ENCODE measurements at regions not wholly inside any gene's neighbourhood (a gene's known extent, or its start where the extent isn't known, plus 50 kb on each side); places are given as distances from the start of the nearest gene placed in this dataset.

- H3K36me3 ChIP-seq (ENCODE audit: control insufficient read depth in 1 of 2, insufficient read depth in 2 of 2, low read length in 2 of 2), result no peaks in the 10 kb centered on the region
- no peak overlapping the region for H3K9ac ChIP-seq (ENCODE audit: low read depth in 1 of 2, low read length in 2 of 2)
- H3K4me1 ChIP-seq (ENCODE audit: control insufficient read depth in 1 of 2, insufficient read depth in 2 of 2, low read length in 2 of 2), result no peaks in the 10 kb centered on the region
- H3K4me3 ChIP-seq (ENCODE audit: low read depth in 1 of 2, low read length in 2 of 2), result no peak overlapping the region
- H3K27ac ChIP-seq (ENCODE audit: low read depth, low read length), result no peak overlapping the region
- H3K27me3 ChIP-seq (ENCODE audit: control insufficient read depth in 1 of 2, insufficient read depth in 2 of 2, low read length in 2 of 2), result no peaks in the 10 kb centered on the region
- H3K9me3 ChIP-seq (ENCODE audit: control insufficient read depth in 1 of 2, low read length in 2 of 2), result peaks cover 0 to 10% of the 10 kb centered on the region in 2 donors
These were observed 1190.5 kb upstream of the LRRTM3 start for GRCh38 chr10:65735382-65735781.

GRCh38 chr10:65742906-65743305 is 1182.9 kb upstream of the LRRTM3 start:
- Histone ChIP-seq H3K9ac (ENCODE audit: low read depth in 1 of 2, low read length in 2 of 2) (no peak overlapping the region), H3K4me3 (ENCODE audit: low read depth in 1 of 2, low read length in 2 of 2) (no peak overlapping the region), H3K36me3 (ENCODE audit: control insufficient read depth in 1 of 2, insufficient read depth in 2 of 2, low read length in 2 of 2) (no peaks in the 10 kb centered on the region), H3K4me1 (ENCODE audit: control insufficient read depth in 1 of 2, insufficient read depth in 2 of 2, low read length in 2 of 2) (no peaks in the 10 kb centered on the region), H3K27me3 (ENCODE audit: control insufficient read depth in 1 of 2, insufficient read depth in 2 of 2, low read length in 2 of 2) (no peaks in the 10 kb centered on the region), H3K27ac (ENCODE audit: low read depth, low read length) (no peak overlapping the region), H3K9me3 (ENCODE audit: control insufficient read depth in 1 of 2, low read length in 2 of 2) (no peaks in the 10 kb centered on the region)

GRCh38 chr10:65751218-65751617 is 1174.6 kb upstream of the LRRTM3 start:
- H3K36me3 ChIP-seq (ENCODE audit: control insufficient read depth in 1 of 2, insufficient read depth in 2 of 2, low read length in 2 of 2), result no peaks in the 10 kb centered on the region
- H3K9ac ChIP-seq (ENCODE audit: low read depth in 1 of 2, low read length in 2 of 2), result no peak overlapping the region
- H3K4me3 ChIP-seq (ENCODE audit: low read depth in 1 of 2, low read length in 2 of 2), result no peak overlapping the region
- H3K9me3 ChIP-seq (ENCODE audit: control insufficient read depth in 1 of 2, low read length in 2 of 2), result no peaks in the 10 kb centered on the region
- H3K27ac ChIP-seq (ENCODE audit: low read depth, low read length), result no peak overlapping the region
- H3K4me1 ChIP-seq (ENCODE audit: control insufficient read depth in 1 of 2, insufficient read depth in 2 of 2, low read length in 2 of 2), result no peaks in the 10 kb centered on the region
- H3K27me3 ChIP-seq (ENCODE audit: control insufficient read depth in 1 of 2, insufficient read depth in 2 of 2, low read length in 2 of 2), result no peaks in the 10 kb centered on the region

- Histone ChIP-seq H3K27ac (ENCODE audit: low read depth, low read length) (no peak overlapping the region), H3K4me3 (ENCODE audit: low read depth in 1 of 2, low read length in 2 of 2) (no peak overlapping the region), H3K4me1 (ENCODE audit: control insufficient read depth in 1 of 2, insufficient read depth in 2 of 2, low read length in 2 of 2) (no peaks in the 10 kb centered on the region), H3K9ac (ENCODE audit: low read depth in 1 of 2, low read length in 2 of 2) (no peak overlapping the region), H3K27me3 (ENCODE audit: control insufficient read depth in 1 of 2, insufficient read depth in 2 of 2, low read length in 2 of 2) (no peaks in the 10 kb centered on the region), H3K36me3 (ENCODE audit: control insufficient read depth in 1 of 2, insufficient read depth in 2 of 2, low read length in 2 of 2) (no peaks in the 10 kb centered on the region), H3K9me3 (ENCODE audit: control insufficient read depth in 1 of 2, low read length in 2 of 2) (no peaks in the 10 kb centered on the region)
These were observed 1173.9 kb upstream of the LRRTM3 start for GRCh38 chr10:65751896-65752295.

- H3K27me3 ChIP-seq (ENCODE audit: control insufficient read depth in 1 of 2, insufficient read depth in 2 of 2, low read length in 2 of 2), result no peaks in the 10 kb centered on the region
- H3K36me3 ChIP-seq (ENCODE audit: control insufficient read depth in 1 of 2, insufficient read depth in 2 of 2, low read length in 2 of 2), result no peaks in the 10 kb centered on the region
- H3K9me3 ChIP-seq (ENCODE audit: control insufficient read depth in 1 of 2, low read length in 2 of 2), result no peaks in the 10 kb centered on the region
- H3K27ac ChIP-seq (ENCODE audit: low read depth, low read length), result no peak overlapping the region
- no peak overlapping the region for H3K4me3 ChIP-seq (ENCODE audit: low read depth in 1 of 2, low read length in 2 of 2)
- no peak overlapping the region for H3K9ac ChIP-seq (ENCODE audit: low read depth in 1 of 2, low read length in 2 of 2)
- H3K4me1 ChIP-seq (ENCODE audit: control insufficient read depth in 1 of 2, insufficient read depth in 2 of 2, low read length in 2 of 2), result no peaks in the 10 kb centered on the region
These were observed 1172.3 kb upstream of the LRRTM3 start for GRCh38 chr10:65753532-65753931.

- H3K9me3 ChIP-seq (ENCODE audit: control insufficient read depth in 1 of 2, low read length in 2 of 2), result no peaks in the 10 kb centered on the region
- H3K36me3 ChIP-seq (ENCODE audit: control insufficient read depth in 1 of 2, insufficient read depth in 2 of 2, low read length in 2 of 2), result no peaks in the 10 kb centered on the region
- no peak overlapping the region for H3K9ac ChIP-seq (ENCODE audit: low read depth in 1 of 2, low read length in 2 of 2)
- no peaks in the 10 kb centered on the region for H3K27me3 ChIP-seq (ENCODE audit: control insufficient read depth in 1 of 2, insufficient read depth in 2 of 2, low read length in 2 of 2)
- no peaks in the 10 kb centered on the region for H3K4me1 ChIP-seq (ENCODE audit: control insufficient read depth in 1 of 2, insufficient read depth in 2 of 2, low read length in 2 of 2)
- H3K27ac ChIP-seq (ENCODE audit: low read depth, low read length), result no peak overlapping the region
- no peak overlapping the region for H3K4me3 ChIP-seq (ENCODE audit: low read depth in 1 of 2, low read length in 2 of 2)
These were observed 1171.7 kb upstream of the LRRTM3 start for GRCh38 chr10:65754112-65754511.

- no peaks in the 10 kb centered on the region for H3K36me3 ChIP-seq (ENCODE audit: control insufficient read depth in 1 of 2, insufficient read depth in 2 of 2, low read length in 2 of 2)
These were observed 1163.5 kb upstream of the LRRTM3 start for GRCh38 chr10:65762311-65762710.

GRCh38 chr10:65765006-65765541 is 1160.8 kb upstream of the LRRTM3 start:
- no peaks in the 10 kb centered on the region for H3K4me1 ChIP-seq (ENCODE audit: control insufficient read depth in 1 of 2, insufficient read depth in 2 of 2, low read length in 2 of 2)
- no peak overlapping the region for H3K27ac ChIP-seq (ENCODE audit: low read depth, low read length)
- H3K9me3 ChIP-seq (ENCODE audit: control insufficient read depth in 1 of 2, low read length in 2 of 2), result peaks cover 0 to 3% of the 10 kb centered on the region in 2 donors
- no peaks in the 10 kb centered on the region for H3K36me3 ChIP-seq (ENCODE audit: control insufficient read depth in 1 of 2, insufficient read depth in 2 of 2, low read length in 2 of 2)
- no peak overlapping the region for H3K4me3 ChIP-seq (ENCODE audit: low read depth in 1 of 2, low read length in 2 of 2)
- no peaks in the 10 kb centered on the region for H3K27me3 ChIP-seq (ENCODE audit: control insufficient read depth in 1 of 2, insufficient read depth in 2 of 2, low read length in 2 of 2)
- no peak overlapping the region for H3K9ac ChIP-seq (ENCODE audit: low read depth in 1 of 2, low read length in 2 of 2)

More at GRCh38 chr10:65762311-65762710, 1163.5 kb upstream of the LRRTM3 start:
- Histone ChIP-seq H3K4me1 (ENCODE audit: control insufficient read depth in 1 of 2, insufficient read depth in 2 of 2, low read length in 2 of 2) (no peaks in the 10 kb centered on the region), H3K27me3 (ENCODE audit: control insufficient read depth in 1 of 2, insufficient read depth in 2 of 2, low read length in 2 of 2) (no peaks in the 10 kb centered on the region), H3K9ac (ENCODE audit: low read depth in 1 of 2, low read length in 2 of 2) (no peak overlapping the region), H3K9me3 (ENCODE audit: control insufficient read depth in 1 of 2, low read length in 2 of 2) (no peaks in the 10 kb centered on the region), H3K4me3 (ENCODE audit: low read depth in 1 of 2, low read length in 2 of 2) (no peak overlapping the region), H3K27ac (ENCODE audit: low read depth, low read length) (no peak overlapping the region)

- Histone ChIP-seq H3K36me3 (ENCODE audit: control insufficient read depth in 1 of 2, insufficient read depth in 2 of 2, low read length in 2 of 2) (no peaks in the 10 kb centered on the region), H3K27me3 (ENCODE audit: control insufficient read depth in 1 of 2, insufficient read depth in 2 of 2, low read length in 2 of 2) (no peaks in the 10 kb centered on the region), H3K9me3 (ENCODE audit: control insufficient read depth in 1 of 2, low read length in 2 of 2) (peaks cover 0 to 3% of the 10 kb centered on the region in 2 donors), H3K4me1 (ENCODE audit: control insufficient read depth in 1 of 2, insufficient read depth in 2 of 2, low read length in 2 of 2) (no peaks in the 10 kb centered on the region), H3K4me3 (ENCODE audit: low read depth in 1 of 2, low read length in 2 of 2) (no peak overlapping the region), H3K27ac (ENCODE audit: low read depth, low read length) (no peak overlapping the region), H3K9ac (ENCODE audit: low read depth in 1 of 2, low read length in 2 of 2) (no peak overlapping the region)
These were observed 1156.0 kb upstream of the LRRTM3 start for GRCh38 chr10:65769828-65770227.

- Histone ChIP-seq H3K4me1 (ENCODE audit: control insufficient read depth in 1 of 2, insufficient read depth in 2 of 2, low read length in 2 of 2) (no peaks in the 10 kb centered on the region), H3K9ac (ENCODE audit: low read depth in 1 of 2, low read length in 2 of 2) (no peak overlapping the region), H3K36me3 (ENCODE audit: control insufficient read depth in 1 of 2, insufficient read depth in 2 of 2, low read length in 2 of 2) (no peaks in the 10 kb centered on the region), H3K27ac (ENCODE audit: low read depth, low read length) (no peak overlapping the region), H3K27me3 (ENCODE audit: control insufficient read depth in 1 of 2, insufficient read depth in 2 of 2, low read length in 2 of 2) (no peaks in the 10 kb centered on the region), H3K9me3 (ENCODE audit: control insufficient read depth in 1 of 2, low read length in 2 of 2) (no peaks in the 10 kb centered on the region), H3K4me3 (ENCODE audit: low read depth in 1 of 2, low read length in 2 of 2) (no peak overlapping the region)
These were observed 1147.1 kb upstream of the LRRTM3 start for GRCh38 chr10:65778753-65779152.

GRCh38 chr10:65779985-65780384 is 1145.9 kb upstream of the LRRTM3 start:
- H3K9ac ChIP-seq (ENCODE audit: low read depth in 1 of 2, low read length in 2 of 2), result no peak overlapping the region
- no peaks in the 10 kb centered on the region for H3K36me3 ChIP-seq (ENCODE audit: control insufficient read depth in 1 of 2, insufficient read depth in 2 of 2, low read length in 2 of 2)
- no peaks in the 10 kb centered on the region for H3K4me1 ChIP-seq (ENCODE audit: control insufficient read depth in 1 of 2, insufficient read depth in 2 of 2, low read length in 2 of 2)
- no peaks in the 10 kb centered on the region for H3K27me3 ChIP-seq (ENCODE audit: control insufficient read depth in 1 of 2, insufficient read depth in 2 of 2, low read length in 2 of 2)
- no peak overlapping the region for H3K27ac ChIP-seq (ENCODE audit: low read depth, low read length)
- H3K4me3 ChIP-seq (ENCODE audit: low read depth in 1 of 2, low read length in 2 of 2), result no peak overlapping the region
- H3K9me3 ChIP-seq (ENCODE audit: control insufficient read depth in 1 of 2, low read length in 2 of 2), result no peaks in the 10 kb centered on the region
